Stimulated activated naive CD4-positive, alpha-beta T cell (primary cell): ENCODE measurements at regions not wholly inside any gene's neighbourhood (a gene's known extent, or its start where the extent isn't known, plus 50 kb on each side); places are given as distances from the start of the nearest gene placed in this dataset.
"Not testable (repeated sequence)": the region's sequence is repeated elsewhere in the genome, so short reads cannot be mapped to it uniquely, and the experiment has no call there.

Source experiments
- DNase-seq, 6 experiments: peaks; one replicate each; lab custom pipeline; 2025; lab: John Stamatoyannopoulos, UW

- DNase-seq, result no peak
These were observed 813.2 kb downstream of the BRD1 start for GRCh38 chr22:49014227-49015201.

DNA sequence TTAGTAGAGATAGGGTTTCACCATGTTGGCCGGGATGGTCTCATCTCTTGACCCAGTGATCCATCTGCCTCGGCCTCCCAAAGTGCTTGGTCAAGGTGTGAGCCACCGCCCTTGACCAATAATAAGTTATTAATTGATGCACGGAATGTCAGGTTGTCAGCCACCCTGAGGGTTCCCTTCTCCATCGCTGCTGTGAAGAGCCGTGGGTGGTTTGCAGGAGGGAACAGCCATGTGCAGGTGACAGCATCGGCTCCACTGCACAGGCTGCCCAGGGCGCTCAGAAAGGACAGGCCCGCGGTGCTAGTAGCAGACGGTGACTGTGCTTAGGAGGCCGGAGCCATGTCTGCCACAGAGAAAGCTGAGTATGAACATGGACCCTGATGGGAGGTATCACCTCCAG, 814.0 kb downstream of the BRD1 start:
- no peak for DNase-seq

- no peak for DNase-seq
These were observed 814.8 kb downstream of the BRD1 start for GRCh38 chr22:49012712-49013395.

DNA sequence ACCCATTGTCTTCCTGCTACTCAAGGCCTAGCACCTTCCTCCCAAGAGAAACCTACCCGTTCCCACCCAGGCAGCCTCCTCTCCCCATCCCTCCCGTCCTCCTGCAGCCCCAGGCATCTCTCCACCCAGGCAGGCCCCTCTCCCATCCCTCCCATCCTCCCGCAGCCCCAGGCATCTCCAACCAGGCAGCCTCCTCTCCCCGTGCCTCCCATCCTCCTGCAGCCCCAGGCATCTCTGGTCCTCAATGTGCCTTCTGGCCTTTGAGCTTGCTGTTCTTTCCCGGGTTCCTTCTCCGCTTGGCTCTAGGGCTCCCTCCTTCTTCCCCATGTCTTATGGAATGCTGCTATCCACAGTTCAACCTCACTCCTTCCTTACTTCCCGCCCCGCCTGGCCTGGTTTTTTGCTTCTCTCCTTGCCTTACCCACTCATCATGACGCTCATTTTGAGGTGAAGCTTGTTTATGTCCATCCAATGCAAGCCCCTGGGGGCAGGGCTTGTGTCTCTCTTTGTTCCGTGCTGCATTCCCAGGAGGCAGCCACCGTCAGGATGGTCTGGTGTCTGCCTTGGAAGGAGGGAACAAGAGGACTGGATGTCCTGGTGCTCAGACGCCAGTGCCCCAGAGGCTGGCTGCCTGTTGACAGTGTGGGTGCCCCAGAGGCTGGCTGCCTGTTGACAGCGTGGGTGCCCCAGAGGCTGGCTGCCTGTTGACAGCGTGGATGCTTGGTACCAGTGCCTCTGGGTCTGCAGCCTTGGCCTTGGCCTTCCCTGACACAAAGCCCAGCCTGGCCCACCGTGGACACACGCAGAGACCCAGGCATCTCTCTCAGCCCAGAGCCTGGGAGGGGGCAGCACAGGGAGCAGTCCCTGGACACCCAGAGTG, 815.7 kb downstream of the BRD1 start:
- DNase-seq, result no peak

DNA sequence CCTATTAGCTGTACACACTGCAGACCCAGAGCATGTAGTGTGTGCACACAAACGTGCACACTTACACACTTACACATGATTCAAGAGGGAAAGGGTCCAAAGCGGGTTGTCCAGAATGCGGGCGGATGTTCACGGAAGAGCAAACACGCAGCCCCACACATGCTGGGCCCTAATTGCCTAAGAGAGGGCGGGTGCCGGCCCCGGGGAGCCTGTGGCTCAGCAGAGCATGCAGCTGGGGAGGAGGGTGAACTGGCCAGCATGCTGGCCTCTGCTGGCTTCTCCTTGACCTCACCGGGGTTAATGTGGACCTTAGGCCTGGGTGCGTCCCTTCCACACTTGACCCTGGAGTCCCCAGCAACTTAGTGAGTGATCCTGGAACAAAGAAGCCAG, 816.3 kb downstream of the BRD1 start:
- no peak for DNase-seq

- no peak for DNase-seq
These were observed 816.8 kb downstream of the BRD1 start for GRCh38 chr22:49010901-49011300.

DNA sequence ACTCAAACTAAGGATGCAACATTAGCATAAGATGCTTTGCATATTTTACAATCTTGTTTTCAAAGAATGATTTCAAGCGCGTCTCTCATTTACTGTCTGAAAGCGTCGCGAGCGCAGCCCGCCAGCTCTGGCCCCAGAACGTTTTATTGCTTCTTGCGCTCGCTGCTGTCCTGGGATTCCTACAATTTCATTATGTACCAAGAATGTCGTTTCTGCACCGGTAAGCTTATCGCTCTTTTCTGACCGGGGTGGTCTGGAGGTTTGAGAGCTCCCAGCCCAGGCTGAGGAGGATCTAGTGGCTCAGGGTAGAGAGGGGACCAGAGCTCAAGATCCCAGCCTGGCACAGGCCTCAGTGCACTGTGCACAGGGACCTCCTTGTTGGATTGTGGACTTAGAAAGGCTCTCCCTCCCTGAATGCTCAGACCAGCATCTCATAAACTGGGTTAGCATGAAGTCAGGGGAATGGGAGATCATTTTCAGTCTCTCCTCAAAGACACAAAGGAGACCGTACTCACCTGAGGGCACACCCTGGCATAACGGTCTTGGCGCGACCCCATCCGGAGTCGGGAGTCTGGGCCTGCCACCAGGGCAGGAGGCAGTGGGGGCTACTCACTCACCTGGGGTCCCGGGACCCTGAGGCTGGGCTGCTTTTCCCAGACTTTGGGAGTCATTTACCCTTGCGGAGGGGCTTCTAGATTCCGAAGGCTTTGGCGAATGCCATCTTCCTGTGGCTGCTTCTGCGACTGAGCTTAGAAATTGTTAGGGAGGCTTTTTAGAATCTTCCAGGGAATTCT, 817.4 kb downstream of the BRD1 start:
- no peak for DNase-seq

DNA sequence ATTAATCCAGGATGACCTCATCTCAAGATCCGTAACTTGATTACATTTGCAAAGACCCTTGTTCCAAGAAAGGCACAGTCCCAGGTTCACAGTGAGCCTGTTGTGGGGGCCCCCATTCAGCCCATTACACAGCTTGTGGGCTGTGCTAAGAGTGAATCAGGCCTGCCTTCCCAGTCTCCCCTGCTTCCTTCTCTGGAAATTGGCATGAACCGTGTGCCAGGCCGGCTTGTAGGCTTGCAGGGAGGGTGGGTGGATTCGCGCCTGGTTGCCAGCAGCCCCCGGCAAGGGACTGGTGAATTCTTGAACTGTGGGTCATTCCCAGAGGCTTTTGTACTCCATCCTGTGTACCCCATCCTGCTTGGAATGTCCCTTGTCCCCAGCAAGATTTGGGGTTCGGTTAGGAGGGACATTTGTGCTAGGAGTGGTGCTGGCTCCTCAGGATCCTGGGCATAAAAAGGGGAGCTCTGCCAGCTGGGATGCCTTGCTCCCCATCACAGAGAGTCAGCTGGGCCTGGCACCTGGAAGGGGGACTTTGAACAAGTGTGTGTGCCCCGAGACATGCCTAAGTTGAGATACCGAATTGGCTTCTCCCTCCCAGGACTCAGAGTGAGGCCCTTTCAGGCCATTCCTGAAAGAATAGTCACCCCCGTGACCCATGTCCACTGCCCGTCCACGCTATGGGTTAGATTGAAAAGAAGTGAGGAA, 818.2 kb downstream of the BRD1 start:
- no peak for DNase-seq

DNA sequence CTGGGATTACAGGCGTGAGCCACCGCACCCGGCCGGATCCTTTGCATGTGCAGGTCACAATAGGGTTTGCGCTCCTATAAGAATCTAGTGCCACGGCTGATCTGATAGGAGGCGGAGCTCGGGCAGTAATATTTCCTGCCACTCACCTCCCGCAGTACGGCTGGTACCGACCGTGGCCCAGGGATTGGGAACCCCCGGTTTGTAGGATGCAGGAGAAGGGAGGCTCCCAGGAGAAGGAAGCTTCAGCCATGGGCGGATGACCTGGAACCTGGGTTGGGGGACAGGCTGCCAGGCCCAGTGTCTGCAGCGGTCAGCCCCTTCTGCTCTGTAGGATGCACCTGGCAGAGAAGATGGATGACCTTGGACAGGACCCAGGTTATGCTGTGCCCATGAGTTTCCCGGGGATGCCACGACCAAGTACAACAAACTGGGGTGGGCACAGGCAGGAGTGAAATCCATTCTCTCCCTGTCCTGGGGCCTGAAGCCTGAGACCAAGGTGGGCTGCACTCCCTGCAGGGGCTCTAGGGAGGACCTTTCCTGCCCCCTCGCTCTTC, 818.9 kb downstream of the BRD1 start:
- no peak for DNase-seq

- no peak for DNase-seq
These were observed 820.5 kb downstream of the BRD1 start for GRCh38 chr22:49007013-49007653.

DNA sequence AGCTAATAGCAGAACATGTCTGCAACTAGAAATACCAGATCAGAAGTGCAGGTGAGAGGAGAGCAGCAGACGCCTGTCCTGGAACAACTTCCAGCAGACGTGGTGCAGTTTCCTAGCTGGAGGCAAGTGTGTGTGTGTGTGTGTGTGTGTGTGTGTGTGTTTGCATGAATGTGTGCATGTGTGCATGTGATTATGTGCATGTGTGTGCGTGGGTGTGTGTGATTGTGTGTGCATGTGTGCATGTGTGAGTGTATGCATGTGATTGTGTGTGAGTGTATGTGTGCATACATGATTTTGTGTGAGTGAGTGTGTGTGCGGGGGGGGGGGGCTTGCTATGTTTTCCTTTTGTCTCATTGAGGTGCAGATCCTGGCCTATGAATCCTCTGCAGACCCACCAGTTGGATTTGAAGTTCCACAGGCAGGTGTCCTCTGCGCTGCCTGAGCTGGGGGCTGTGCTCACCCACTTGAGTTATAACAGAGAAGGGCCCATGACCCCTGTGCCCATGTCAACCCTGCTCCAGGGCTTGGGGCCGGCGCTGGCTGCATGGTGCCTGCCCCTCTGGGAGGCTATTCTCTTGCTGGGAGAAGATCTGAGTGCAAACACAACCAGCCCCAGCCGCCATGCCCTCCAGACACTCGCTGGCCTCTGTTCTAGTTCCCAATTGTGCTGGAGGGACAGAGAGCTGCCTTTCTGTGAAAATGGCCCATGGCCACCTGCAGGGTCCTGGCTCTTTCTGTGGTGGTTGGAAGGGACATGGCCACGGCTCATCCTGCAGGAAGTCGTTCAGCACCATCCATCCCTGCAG, 821.3 kb downstream of the BRD1 start:
- DNase-seq, result no peak

DNA sequence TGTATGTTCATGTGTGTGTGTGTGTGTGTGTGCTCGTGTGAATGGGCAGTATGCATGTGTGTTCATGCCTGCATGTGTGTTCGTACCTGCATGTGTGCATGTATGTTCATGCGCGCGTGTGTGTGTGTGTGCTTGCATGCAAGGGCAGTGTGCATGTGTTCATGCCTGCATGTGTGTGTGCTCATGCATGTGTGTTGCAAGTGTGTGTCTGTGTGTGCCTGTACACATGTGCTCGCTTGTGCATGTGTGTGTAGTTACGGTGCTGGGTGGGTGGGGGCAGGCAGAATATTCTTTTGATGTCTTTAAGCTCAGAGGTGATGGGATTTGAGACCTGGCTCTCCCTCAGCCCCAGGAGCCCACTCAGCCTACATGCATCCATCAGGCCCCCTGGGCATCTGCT, 822.1 kb downstream of the BRD1 start:
- DNase-seq, result no peak

DNA sequence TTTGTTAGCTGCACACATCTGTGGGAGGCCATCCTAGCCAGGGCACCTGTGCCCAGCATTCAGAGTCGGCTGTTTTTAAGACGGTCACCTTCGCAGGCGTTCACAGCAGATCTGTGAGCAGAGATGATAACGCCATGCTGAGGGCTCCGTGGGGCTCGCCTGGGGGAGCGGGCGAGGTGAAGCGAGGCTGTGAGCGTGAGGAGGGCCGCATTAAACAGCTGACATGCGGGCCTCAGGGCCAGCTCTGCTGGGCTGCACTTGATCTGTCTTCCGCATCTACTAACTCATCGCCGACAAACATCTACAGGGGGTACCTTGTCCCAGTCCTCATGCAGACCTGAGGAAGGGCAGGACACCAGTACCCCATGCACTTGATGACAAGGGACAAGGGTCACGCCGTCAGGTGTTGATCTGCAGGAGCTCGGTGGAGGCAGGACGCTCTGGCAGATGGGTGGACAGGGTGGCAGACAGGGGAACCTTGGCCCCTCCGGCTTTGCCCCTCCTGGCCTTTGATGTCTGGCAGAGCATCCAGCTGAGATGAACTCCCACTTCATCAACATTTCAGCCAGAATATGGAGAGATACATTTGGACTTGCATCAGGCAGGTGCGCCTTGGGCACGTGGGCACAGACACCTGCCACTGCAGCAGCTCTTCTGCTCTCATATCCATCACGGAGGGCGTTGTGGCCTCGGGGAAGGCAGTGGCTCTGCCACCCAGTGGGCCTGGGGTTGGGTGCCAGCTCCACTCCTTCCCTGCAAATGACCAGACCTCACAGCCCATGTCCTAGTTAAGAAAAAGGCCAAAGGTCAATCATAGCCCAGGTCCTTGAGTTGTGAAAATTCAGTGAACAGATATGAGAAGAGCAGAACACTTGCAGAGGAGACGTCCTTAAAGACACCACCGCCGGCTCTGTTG, 822.9 kb downstream of the BRD1 start:
- no peak for DNase-seq

- not testable (repeated sequence) for DNase-seq
These were observed 830.1 kb downstream of the BRD1 start for GRCh38 chr22:48997605-48998004.

GRCh38 chr22:48993655-48994054, 834.0 kb downstream of the BRD1 start:
- no peak for DNase-seq

- DNase-seq, result no peak
These were observed 843.0 kb downstream of the BRD1 start for GRCh38 chr22:48984639-48985038.

GRCh38 chr22:48982321-48982905, 845.3 kb downstream of the BRD1 start:
- DNase-seq, result no peak
